PC-3 (cell line): ENCODE measurements at regions not wholly inside any gene's neighbourhood (a gene's known extent, or its start where the extent isn't known, plus 50 kb on each side); places are given as distances from the start of the nearest gene placed in this dataset.

Source experiments
- CTCF ChIP-seq: fragments of 300-600 bp; sonication (generic); conservative IDR thresholded peaks from 2 replicates; pipeline ENCODE4 v1.5.1; 2017; ENCODE audit warnings: antibody characterized with exemption, low read depth, mild to moderate bottlenecking, low read length
- EZH2 ChIP-seq: fragments of 300-600 bp; sonication (generic); IDR thresholded peaks from one replicate; pipeline ENCODE4 v1.6.1; 2017; ENCODE audit warnings: antibody characterized with exemption, mild to moderate bottlenecking, low read length; ENCODE audit not compliant: unreplicated experiment

GRCh38 chr6:141467041-141467440 lies 665.7 kb upstream of the GJE1 start:
- no peak for TF ChIP-seq CTCF
- TF ChIP-seq EZH2 = no peak
